HEK293 (cell line): ENCODE measurements at regions not wholly inside any gene's neighbourhood (a gene's known extent, or its start where the extent isn't known, plus 50 kb on each side); places are given as distances from the start of the nearest gene placed in this dataset.

Experiments used
- CTCF ChIA-PET: fragments of 350-600 bp; formaldehyde crosslinking; extraction: SDS; loops from one replicate; lab custom pipeline; 2021; ENCODE audit warnings: antibody characterized with exemption; lab: Yijun Ruan, JAX
- POLR2A ChIA-PET: fragments of 300-600 bp; formaldehyde crosslinking; extraction: SDS; loops from one replicate; lab custom pipeline; 2020; ENCODE audit warnings: antibody characterized with exemption, inconsistent platforms; lab: Yijun Ruan, JAX
- H3K27ac ChIP-seq: fragments of 200-500 bp; sonication (Bioruptor generic); 2 replicates; pipeline ENCODE4 v1.5.1; 2014; ENCODE audit warnings: low read depth, low read length, control low read depth, inconsistent platforms; ENCODE audit errors: extremely low read depth
- H3K36me3 ChIP-seq, 2 experiments: fragments of 200-500 bp in 1 of 2; sonication (Bioruptor generic) in 1 of 2; 1 replicate in 1 of 2; 2 replicates in 1 of 2; pipeline ENCODE4 v1.5.1; 2014 to 2017; ENCODE audit warnings: inconsistent platforms in 2 of 2, low read length in 2 of 2; ENCODE audit not compliant: control insufficient read depth in 2 of 2, insufficient read depth in 1 of 2
- H3K4me1 ChIP-seq: fragments of 200-500 bp; sonication (Bioruptor generic); 2 replicates; pipeline ENCODE4 v1.5.1; 2014; ENCODE audit warnings: mild to moderate bottlenecking, low read length, inconsistent platforms; ENCODE audit not compliant: control insufficient read depth, insufficient read depth
- H3K4me3 ChIP-seq: 2 replicates; pipeline ENCODE4 v1.5.1; 2011; ENCODE audit warnings: low read depth, mild to moderate bottlenecking, control low read depth, low read length, moderate library complexity
- H3K9me3 ChIP-seq: fragments of 200-500 bp; sonication (Bioruptor generic); 2 replicates; pipeline ENCODE4 v1.5.1; 2014; ENCODE audit warnings: low read depth, low read length, inconsistent platforms; ENCODE audit not compliant: control insufficient read depth, insufficient read depth
- CTCF ChIP-seq: fragments of 450-650 bp; formaldehyde crosslinking; IDR thresholded peaks from 2 replicates; pipeline ENCODE4 v1.5.1; 2016; ENCODE audit warnings: missing biosample characterization, missing genetic modification characterization
- ELK4 ChIP-seq: IDR thresholded peaks from 2 replicates; pipeline ENCODE4 v1.6.1; 2011; ENCODE audit warnings: mild to moderate bottlenecking, low read depth, low read length, borderline replicate concordance
- PATZ1 ChIP-seq: fragments of 450-650 bp; formaldehyde crosslinking; IDR thresholded peaks from 2 replicates; pipeline ENCODE4 v1.5.1; 2016; ENCODE audit warnings: missing biosample characterization, missing genetic modification characterization
- PRDM10 ChIP-seq: fragments of 450-650 bp; formaldehyde crosslinking; IDR thresholded peaks from 2 replicates; pipeline ENCODE4 v1.5.1; 2016; ENCODE audit warnings: missing biosample characterization, missing genetic modification characterization
- REST ChIP-seq: fragments of 450-650 bp; formaldehyde crosslinking; IDR thresholded peaks from 2 replicates; pipeline ENCODE4 v1.5.1; 2016; ENCODE audit warnings: missing biosample characterization, missing genetic modification characterization
- ZBTB48 ChIP-seq: fragments of 450-650 bp; formaldehyde crosslinking; IDR thresholded peaks from 2 replicates; pipeline ENCODE4 v1.5.1; 2016; ENCODE audit warnings: missing biosample characterization, missing genetic modification characterization
- ZIC2 ChIP-seq: fragments of 450-650 bp; formaldehyde crosslinking; IDR thresholded peaks from 2 replicates; pipeline ENCODE4 v1.5.1; 2016; ENCODE audit warnings: missing biosample characterization, missing genetic modification characterization
- ZNF114 ChIP-seq: fragments of 450-650 bp; formaldehyde crosslinking; IDR thresholded peaks from 2 replicates; pipeline ENCODE4 v1.5.0; 2017; ENCODE audit warnings: missing biosample characterization, missing genetic modification characterization
- ZNF121 ChIP-seq: fragments of 450-650 bp; formaldehyde crosslinking; IDR thresholded peaks from 2 replicates; pipeline ENCODE4 v1.5.1; 2016; ENCODE audit warnings: missing biosample characterization, missing genetic modification characterization
- ZNF140 ChIP-seq: fragments of 450-650 bp; formaldehyde crosslinking; IDR thresholded peaks from 2 replicates; pipeline ENCODE4 v1.5.1; 2016; ENCODE audit warnings: missing biosample characterization, missing genetic modification characterization
- ZNF148 ChIP-seq: fragments of 450-650 bp; formaldehyde crosslinking; IDR thresholded peaks from 2 replicates; pipeline ENCODE4 v1.5.0; 2017; ENCODE audit warnings: missing biosample characterization, missing genetic modification characterization, borderline replicate concordance
- ZNF184 ChIP-seq: fragments of 450-650 bp; IDR thresholded peaks from 2 replicates; pipeline ENCODE4 v1.5.1; 2018; ENCODE audit warnings: missing biosample characterization, mild to moderate bottlenecking, missing genetic modification characterization
- ZNF221 ChIP-seq: fragments of 450-650 bp; formaldehyde crosslinking; IDR thresholded peaks from 2 replicates; pipeline ENCODE4 v1.5.1; 2017; ENCODE audit warnings: missing biosample characterization, missing genetic modification characterization, borderline replicate concordance
- ZNF24 ChIP-seq: fragments of 450-650 bp; formaldehyde crosslinking; IDR thresholded peaks from 2 replicates; pipeline ENCODE4 v1.5.1; 2016; ENCODE audit warnings: missing biosample characterization, missing genetic modification characterization
- ZNF311 ChIP-seq: fragments of 450-650 bp; formaldehyde crosslinking; IDR thresholded peaks from 2 replicates; pipeline ENCODE4 v1.5.1; 2017; ENCODE audit warnings: missing biosample characterization, missing genetic modification characterization, borderline replicate concordance
- ZNF521 ChIP-seq: fragments of 450-650 bp; formaldehyde crosslinking; IDR thresholded peaks from 2 replicates; pipeline ENCODE4 v1.5.1; 2017; ENCODE audit warnings: missing biosample characterization, mild to moderate bottlenecking, missing genetic modification characterization
- ZNF777 ChIP-seq: fragments of 450-650 bp; formaldehyde crosslinking; IDR thresholded peaks from 2 replicates; pipeline ENCODE4 v1.5.1; 2017; ENCODE audit warnings: missing biosample characterization, missing genetic modification characterization, borderline replicate concordance
- ZSCAN18 ChIP-seq: fragments of 450-650 bp; formaldehyde crosslinking; IDR thresholded peaks from 2 replicates; pipeline ENCODE4 v1.5.1; 2016; ENCODE audit warnings: missing biosample characterization, missing genetic modification characterization

- no peak for TF ChIP-seq ELK4
- no peak for TF ChIP-seq ZNF140 (tag by site-specific recombination)
- no peak for TF ChIP-seq REST (tag by site-specific recombination)
- no peak for TF ChIP-seq ZNF777 (tag by site-specific recombination)
- no peak for TF ChIP-seq ZNF184 (tag by site-specific recombination)
These were observed 130.5 kb downstream of the HRH4 start (continued) for GRCh38 chr18:24590946-24591345.

- POLR2A ChIA-PET: no interaction called here
- Histone ChIP-seq H3K9me3 (no peaks in the 10 kb centered on the region), H3K27ac (no peak overlapping the region), H3K4me3 (no peak overlapping the region), H3K4me1 (no peaks in the 10 kb centered on the region), H3K36me3 (no peaks in the 10 kb centered on the region)
- CTCF ChIA-PET: interaction anchor here (0.5 to 0.8 kb wide), 6 partner anchors 12 to 1303 kb away, joined by 3 to 5 read pairs (median 3); no protein-coding TSS in a partner anchor
- TF ChIP-seq ZBTB48: no peak
- no peak for TF ChIP-seq ZIC2 (tag by site-specific recombination)
- no peak for TF ChIP-seq ZNF311 (tag by site-specific recombination)
- no peak for TF ChIP-seq ZNF148
- TF ChIP-seq PATZ1: no peak
- no peak for TF ChIP-seq ZNF114 (tag by site-specific recombination)
- no peak for TF ChIP-seq PRDM10 (tag by site-specific recombination)
- TF ChIP-seq ZNF521 (tag by site-specific recombination): no peak
- TF ChIP-seq CTCF (tag by site-specific recombination): no peak
- no peak for TF ChIP-seq ZSCAN18 (tag by site-specific recombination)
- TF ChIP-seq ZNF221 (tag by site-specific recombination): no peak
- no peak for TF ChIP-seq ZNF121 (tag by site-specific recombination)
- no peak for TF ChIP-seq ZNF24
These were observed 133.0 kb downstream of the HRH4 start for GRCh38 chr18:24593401-24593800.
